Caco-2 (cell line): ENCODE measurements at regions not wholly inside any gene's neighbourhood (a gene's known extent, or its start where the extent isn't known, plus 50 kb on each side); places are given as distances from the start of the nearest gene placed in this dataset.

Experiments
- BruUV-seq: library from RNA; stranded (reverse); fragments of 400-500 nt; replicated peaks from 2 replicates; lab custom pipeline; 2021; lab: Mats Ljungman, UMichigan
- CTCF ChIA-PET: fragments of 300-600 bp; sonication (Branson Sonifier 250); formaldehyde crosslinking; loops from one replicate; lab custom pipeline; 2022; ENCODE audit warnings: antibody characterized with exemption; lab: Charles Lee
- POLR2A ChIA-PET: fragments of 300-600 bp; sonication (Branson Sonifier 250); formaldehyde crosslinking; loops from one replicate; lab custom pipeline; 2022; ENCODE audit warnings: antibody characterized with exemption; lab: Charles Lee
- DNase-seq, 2 experiments: peaks; one replicate each; pipeline versions ENCODE4 v3.0.0 to v3.0.0-alpha.2; 2020 to 2022
- H3K27me3 ChIP-seq: replicated peaks from 2 replicates; pipeline ENCODE4 v1.6.0; 2011; ENCODE audit warnings: low read length; ENCODE audit not compliant: control insufficient read depth, insufficient read depth
- H3K36me3 ChIP-seq: 2 replicates; pipeline ENCODE4 v1.5.1; 2011; ENCODE audit warnings: low read length; ENCODE audit not compliant: control insufficient read depth, insufficient read depth
- H3K4me1 ChIP-seq: fragments of 250-450 bp; sonication (Bioruptor Pico); 2 replicates; pipeline ENCODE4 v1.5.1; 2020; ENCODE audit warnings: mild to moderate bottlenecking
- H3K4me3 ChIP-seq: 2 replicates; pipeline ENCODE4 v1.5.1; 2011; ENCODE audit warnings: low read depth, mild to moderate bottlenecking, control low read depth, low read length
- H3K9me3 ChIP-seq: fragments of 250-450 bp; sonication (Bioruptor Pico); 2 replicates; pipeline ENCODE4 v1.5.1; 2020; ENCODE audit warnings: mild to moderate bottlenecking, moderate library complexity
- H3K27ac Mint-ChIP-seq: one replicate; pipeline ENCODE4 v1.8.0; 2022; ENCODE audit warnings: mixed read lengths; ENCODE audit not compliant: unreplicated experiment
- H3K27me3 Mint-ChIP-seq: one replicate; pipeline ENCODE4 v1.8.0; 2022; ENCODE audit warnings: mixed read lengths; ENCODE audit not compliant: insufficient read depth, unreplicated experiment
- H3K36me3 Mint-ChIP-seq: one replicate; pipeline ENCODE4 v1.8.0; 2022; ENCODE audit warnings: mild to moderate bottlenecking, mixed read lengths; ENCODE audit not compliant: insufficient read depth, unreplicated experiment
- H3K4me1 Mint-ChIP-seq: one replicate; pipeline ENCODE4 v1.8.0; 2022; ENCODE audit warnings: low read depth, mixed read lengths; ENCODE audit not compliant: unreplicated experiment
- H3K4me3 Mint-ChIP-seq: one replicate; pipeline ENCODE4 v1.8.0; 2022; ENCODE audit warnings: mild to moderate bottlenecking, moderate library complexity, mixed read lengths; ENCODE audit not compliant: unreplicated experiment
- H3K9me3 Mint-ChIP-seq: one replicate; pipeline ENCODE4 v1.8.0; 2022; ENCODE audit warnings: mixed read lengths; ENCODE audit not compliant: unreplicated experiment
- CTCF ChIP-seq, 2 experiments: fragments of 200-600 bp in 1 of 2; IDR thresholded peaks; 1 replicate in 1 of 2; 2 replicates in 1 of 2; pipeline versions ENCODE4 v1.5.1 to v1.8.0; 2011 to 2022; ENCODE audit warnings: antibody characterized with exemption in 1 of 2, control low read depth in 1 of 2, inconsistent platforms in 1 of 2, low read depth in 1 of 2, low read length in 1 of 2, mild to moderate bottlenecking in 1 of 2, moderate library complexity in 1 of 2; ENCODE audit not compliant: insufficient read depth in 1 of 2, severe bottlenecking in 1 of 2, unreplicated experiment in 1 of 2
- intact Hi-C: fragments of 100-400 bp; cut with micrococcal nuclease; formaldehyde crosslinking; loops from one replicate; pipeline ENCODE4 v1.10.0; 2022; ENCODE audit not compliant: unreplicated experiment

- H3K4me3 Mint-ChIP-seq, result no peak overlapping the region
- H3K27ac Mint-ChIP-seq, result no peak overlapping the region
- H3K4me3 ChIP-seq, result no peak overlapping the region
- intact Hi-C loops, result no loop called here
- POLR2A ChIA-PET, result no interaction called here
- H3K27me3 ChIP-seq, result no peaks in the 10 kb centered on the region
- TF ChIP-seq CTCF (IDR thresholded peaks at IDR 0.05; ENCODE audit: insufficient read depth in 1 of 2, low read depth in 1 of 2, low read length in 1 of 2, severe bottlenecking in 1 of 2, unreplicated experiment in 1 of 2), result no peak
- no TSS peak for BruUV-seq
- no peak for DNase-seq
- H3K36me3 ChIP-seq, result no peaks in the 10 kb centered on the region
- H3K4me1 ChIP-seq, result no peaks in the 10 kb centered on the region
- no peaks in the 10 kb centered on the region for H3K27me3 Mint-ChIP-seq
- H3K9me3 ChIP-seq, result no peaks in the 10 kb centered on the region
- peaks cover 5% of the 10 kb centered on the region for H3K9me3 Mint-ChIP-seq
- CTCF ChIA-PET, result no interaction called here
- peaks cover 4% of the 10 kb centered on the region for H3K4me1 Mint-ChIP-seq
- no peaks in the 10 kb centered on the region for H3K36me3 Mint-ChIP-seq
These were observed 344.6 kb upstream of the SGCD start for GRCh38 chr5:155982354-155982753.

- TF ChIP-seq CTCF (IDR thresholded peaks at IDR 0.05; ENCODE audit: insufficient read depth in 1 of 2, low read depth in 1 of 2, low read length in 1 of 2, severe bottlenecking in 1 of 2, unreplicated experiment in 1 of 2), result no peak
- Mint-ChIP-seq H3K36me3 (no peaks in the 10 kb centered on the region), H3K4me1 (peaks cover 4% of the 10 kb centered on the region), H3K4me3 (no peak overlapping the region), H3K27ac (no peak overlapping the region), H3K27me3 (no peaks in the 10 kb centered on the region), H3K9me3 (peaks cover 9% of the 10 kb centered on the region)
- BruUV-seq, result no TSS peak
- no peak for DNase-seq
- POLR2A ChIA-PET, result no interaction called here
- CTCF ChIA-PET, result no interaction called here
- H3K36me3 ChIP-seq, result no peaks in the 10 kb centered on the region
- no peaks in the 10 kb centered on the region for H3K4me1 ChIP-seq
- H3K27me3 ChIP-seq, result no peaks in the 10 kb centered on the region
- no peak overlapping the region for H3K4me3 ChIP-seq
- intact Hi-C loops, result no loop called here
- no peaks in the 10 kb centered on the region for H3K9me3 ChIP-seq
These were observed 343.0 kb upstream of the SGCD start for GRCh38 chr5:155983954-155984353.

- no peaks in the 10 kb centered on the region for H3K4me1 ChIP-seq
- POLR2A ChIA-PET, result no interaction called here
- Mint-ChIP-seq H3K36me3 (no peaks in the 10 kb centered on the region), H3K9me3 (peaks cover 9% of the 10 kb centered on the region), H3K4me1 (peaks cover 4% of the 10 kb centered on the region), H3K27ac (no peak overlapping the region), H3K4me3 (no peak overlapping the region), H3K27me3 (no peaks in the 10 kb centered on the region)
- DNase-seq, result no peak
- CTCF ChIA-PET, result no interaction called here
- H3K36me3 ChIP-seq, result no peaks in the 10 kb centered on the region
- no peaks in the 10 kb centered on the region for H3K9me3 ChIP-seq
- H3K4me3 ChIP-seq, result no peak overlapping the region
- BruUV-seq, result no TSS peak
- intact Hi-C loops, result no loop called here
- TF ChIP-seq CTCF (IDR thresholded peaks at IDR 0.05; ENCODE audit: insufficient read depth in 1 of 2, low read depth in 1 of 2, low read length in 1 of 2, severe bottlenecking in 1 of 2, unreplicated experiment in 1 of 2), result no peak
- no peaks in the 10 kb centered on the region for H3K27me3 ChIP-seq
These were observed 339.6 kb upstream of the SGCD start for GRCh38 chr5:155987265-155987810.
